Breast epithelium (tissue), 3 donors: ENCODE measurements at regions not wholly inside any gene's neighbourhood (a gene's known extent, or its start where the extent isn't known, plus 50 kb on each side); places are given as distances from the start of the nearest gene placed in this dataset.

Experiments
- POLR2A ChIP-seq: fragments of 450-650 bp; IDR thresholded peaks from one replicate; pipeline ENCODE4 v1.6.1; 2016; ENCODE audit warnings: antibody characterized with exemption, mild to moderate bottlenecking, moderate library complexity
- TF ChIP-seq, protein P1 (sequence below), 3 donors: fragments of 450-650 bp; IDR thresholded peaks; one replicate each; pipeline ENCODE4 v1.5.1; 2016 to 2017; ENCODE audit warnings: antibody characterized with exemption in 3 of 3, mild to moderate bottlenecking in 3 of 3, moderate library complexity in 3 of 3

DNA sequence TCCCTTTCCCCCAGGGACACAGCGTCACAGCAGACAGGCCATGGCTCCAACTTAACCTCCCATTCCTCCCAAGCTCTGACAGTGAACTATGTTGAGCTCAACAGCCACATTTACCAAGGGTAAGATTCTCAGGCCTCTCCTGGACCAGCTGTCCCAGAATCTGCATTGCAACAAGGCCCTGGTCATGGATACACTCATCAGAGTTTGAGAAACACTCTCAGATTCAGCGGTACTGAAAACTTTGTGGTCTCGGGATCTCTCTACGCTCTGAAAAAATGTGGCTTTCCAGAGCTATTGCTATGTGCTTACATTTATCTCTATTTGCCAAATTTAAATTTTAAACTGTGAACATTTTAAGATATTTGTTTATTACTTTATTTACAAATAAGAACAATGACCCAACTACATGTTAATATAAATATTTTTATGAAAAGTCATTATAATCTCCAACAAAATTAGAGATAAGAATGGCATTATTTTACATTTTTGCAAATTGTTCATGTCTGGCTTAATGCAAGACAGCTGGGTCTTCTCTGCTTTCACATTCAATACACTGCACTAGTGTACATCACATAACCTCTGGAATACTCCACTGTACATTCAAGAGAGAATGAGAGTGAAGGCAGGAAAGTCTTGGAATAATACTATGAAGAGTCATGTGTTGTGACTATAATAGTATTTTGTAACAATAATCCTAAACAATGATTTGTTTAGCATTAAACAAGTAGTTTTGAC is 190.9 kb upstream of the PITRM1 start:
- TF ChIP-seq, protein P1, sequence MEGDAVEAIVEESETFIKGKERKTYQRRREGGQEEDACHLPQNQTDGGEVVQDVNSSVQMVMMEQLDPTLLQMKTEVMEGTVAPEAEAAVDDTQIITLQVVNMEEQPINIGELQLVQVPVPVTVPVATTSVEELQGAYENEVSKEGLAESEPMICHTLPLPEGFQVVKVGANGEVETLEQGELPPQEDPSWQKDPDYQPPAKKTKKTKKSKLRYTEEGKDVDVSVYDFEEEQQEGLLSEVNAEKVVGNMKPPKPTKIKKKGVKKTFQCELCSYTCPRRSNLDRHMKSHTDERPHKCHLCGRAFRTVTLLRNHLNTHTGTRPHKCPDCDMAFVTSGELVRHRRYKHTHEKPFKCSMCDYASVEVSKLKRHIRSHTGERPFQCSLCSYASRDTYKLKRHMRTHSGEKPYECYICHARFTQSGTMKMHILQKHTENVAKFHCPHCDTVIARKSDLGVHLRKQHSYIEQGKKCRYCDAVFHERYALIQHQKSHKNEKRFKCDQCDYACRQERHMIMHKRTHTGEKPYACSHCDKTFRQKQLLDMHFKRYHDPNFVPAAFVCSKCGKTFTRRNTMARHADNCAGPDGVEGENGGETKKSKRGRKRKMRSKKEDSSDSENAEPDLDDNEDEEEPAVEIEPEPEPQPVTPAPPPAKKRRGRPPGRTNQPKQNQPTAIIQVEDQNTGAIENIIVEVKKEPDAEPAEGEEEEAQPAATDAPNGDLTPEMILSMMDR (IDR thresholded peaks at IDR 0.05) = no peak
- no peak for TF ChIP-seq POLR2A
